ENCODE measurements at regions not wholly inside any gene's neighbourhood (a gene's known extent, or its start where the extent isn't known, plus 50 kb on each side); places are given as distances from the start of the nearest gene placed in this dataset.

DNA sequence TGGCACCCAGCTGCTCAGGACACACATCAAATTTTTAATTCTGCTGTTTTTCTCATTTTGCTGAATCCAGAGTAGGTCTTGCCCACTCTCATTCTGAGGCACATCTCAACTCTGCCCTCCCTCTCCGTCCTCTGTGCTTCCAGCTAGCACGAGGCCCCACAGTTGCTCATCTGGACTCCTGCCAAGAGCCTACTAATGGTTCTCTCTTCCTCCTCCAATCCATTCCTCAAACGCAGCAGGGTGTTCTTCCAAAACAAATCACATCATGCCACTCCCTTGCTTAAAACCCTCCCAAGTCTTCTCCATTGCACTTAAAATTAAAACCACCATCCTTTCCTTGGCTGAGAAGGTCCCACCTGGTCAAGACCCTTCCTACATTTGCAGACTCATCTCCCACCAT is 49.8 kb upstream of the SCAF4 start:
- peak; percentile 46 for DNase-seq (ENCODE audit: insufficient read length, low spot score)
- no peak for FAIRE-seq
- no peak for TF ChIP-seq POLR2A (IDR thresholded peaks at IDR 0.05; ENCODE audit: low read depth, low read length)
